Uterus (tissue), 2 donors: ENCODE measurements at regions not wholly inside any gene's neighbourhood (a gene's known extent, or its start where the extent isn't known, plus 50 kb on each side); places are given as distances from the start of the nearest gene placed in this dataset.

ENCODE experiments used
- CTCF ChIP-seq, 4 experiments: fragments of 200-600 bp in 2 of 4; fragments of 450-650 bp in 2 of 4; sonication (generic) in 2 of 4; IDR thresholded peaks; one replicate each; pipeline ENCODE4 v1.5.1; 2016 to 2019; ENCODE audit warnings: antibody characterized with exemption in 4 of 4, mild to moderate bottlenecking in 2 of 4, moderate library complexity in 1 of 4
- POLR2A ChIP-seq, 2 donors: fragments of 450-650 bp; IDR thresholded peaks; one replicate each; pipeline ENCODE4 v1.6.1; 2016; ENCODE audit warnings: antibody characterized with exemption in 2 of 2, mild to moderate bottlenecking in 1 of 2, moderate library complexity in 1 of 2

DNA sequence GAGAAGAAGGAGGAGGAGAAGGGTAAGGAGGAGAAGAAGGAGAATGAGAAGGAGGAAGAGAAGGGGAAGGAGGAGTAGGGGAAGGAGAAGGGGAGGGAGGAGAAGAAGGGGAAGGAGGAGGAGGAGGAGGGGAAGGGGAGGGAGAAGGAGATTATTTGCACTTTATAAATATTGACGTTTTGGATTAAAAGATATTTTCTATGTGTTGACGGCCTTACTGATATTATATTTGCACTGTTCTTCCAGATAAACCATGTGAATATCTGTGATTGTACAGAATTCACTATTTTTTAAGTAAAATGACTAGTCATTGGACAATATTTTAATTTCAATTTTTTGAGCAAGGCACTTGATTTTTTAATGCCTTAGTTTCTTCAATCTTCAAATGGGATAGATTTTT is 310.5 kb upstream of the DNAJC19 start:
- no peak for TF ChIP-seq CTCF (IDR thresholded peaks at IDR 0.05)
- TF ChIP-seq POLR2A (IDR thresholded peaks at IDR 0.05): no peak
